GM12873 (cell line): ENCODE measurements at regions not wholly inside any gene's neighbourhood (a gene's known extent, or its start where the extent isn't known, plus 50 kb on each side); places are given as distances from the start of the nearest gene placed in this dataset.

Source experiments
- CTCF ChIP-seq: IDR thresholded peaks from 2 replicates; pipeline ENCODE4 v1.5.1; 2012; ENCODE audit warnings: low read depth, mild to moderate bottlenecking, moderate library complexity, low read length, control low read depth; ENCODE audit not compliant: insufficient read depth; ENCODE audit errors: missing control alignments

DNA sequence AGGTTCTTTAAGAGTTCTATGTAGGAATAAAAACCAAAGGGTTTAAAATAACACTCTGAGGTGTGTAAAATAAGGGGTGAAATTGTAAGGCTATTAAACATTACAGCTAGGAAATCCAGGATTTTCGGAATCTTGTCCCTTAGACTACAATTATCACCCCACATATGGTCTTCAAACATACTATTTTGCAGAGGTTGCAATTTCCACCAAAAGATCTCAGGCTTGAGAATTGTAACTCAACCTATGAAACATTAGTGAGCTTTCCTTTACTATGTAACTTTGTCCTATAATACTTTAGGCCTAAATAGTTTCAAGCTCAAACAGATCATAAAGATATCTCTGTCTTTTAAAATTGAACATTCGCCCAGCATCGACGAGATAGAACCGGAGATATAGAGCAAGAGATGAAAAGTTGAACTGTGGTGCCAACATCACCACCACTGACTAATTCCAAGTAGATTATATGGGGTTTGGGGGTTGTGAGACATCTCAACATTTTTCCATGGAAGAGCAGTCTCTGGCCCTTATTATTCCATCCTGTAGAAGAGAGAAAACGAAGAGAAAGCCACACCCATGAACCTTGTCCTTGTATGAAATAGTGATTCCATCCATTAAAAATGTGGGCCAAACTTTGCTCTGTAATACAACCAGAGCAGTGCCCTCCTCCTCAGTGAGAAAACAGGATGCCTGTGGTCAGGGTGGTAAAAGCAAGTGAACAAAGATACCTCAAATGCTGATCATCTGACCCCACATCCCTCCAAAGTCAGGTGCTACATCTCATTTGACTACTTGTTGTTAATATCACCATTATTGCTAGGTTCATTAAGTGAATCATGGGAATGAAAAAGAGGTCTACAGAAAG lies 284.5 kb upstream of the GJE1 start:
- no peak for TF ChIP-seq CTCF

DNA sequence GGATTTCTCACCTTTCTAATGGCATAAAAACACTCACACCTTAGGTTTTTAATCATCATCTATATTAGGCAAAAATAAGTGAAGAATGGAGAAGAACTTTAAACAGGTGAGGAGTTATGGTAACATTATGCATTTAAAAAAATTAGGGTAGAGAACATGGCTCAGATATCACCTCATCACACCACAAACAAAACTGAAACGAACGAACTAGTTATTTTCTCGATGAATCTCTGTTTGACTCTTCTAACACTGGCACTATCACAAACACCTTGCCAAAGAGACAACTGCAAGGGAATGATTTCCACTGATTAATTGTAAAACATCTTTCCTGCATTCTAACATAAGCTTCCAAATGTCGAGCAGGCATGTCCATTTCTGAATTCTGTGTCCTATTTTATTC lies 286.1 kb upstream of the GJE1 start:
- TF ChIP-seq CTCF: no peak

DNA sequence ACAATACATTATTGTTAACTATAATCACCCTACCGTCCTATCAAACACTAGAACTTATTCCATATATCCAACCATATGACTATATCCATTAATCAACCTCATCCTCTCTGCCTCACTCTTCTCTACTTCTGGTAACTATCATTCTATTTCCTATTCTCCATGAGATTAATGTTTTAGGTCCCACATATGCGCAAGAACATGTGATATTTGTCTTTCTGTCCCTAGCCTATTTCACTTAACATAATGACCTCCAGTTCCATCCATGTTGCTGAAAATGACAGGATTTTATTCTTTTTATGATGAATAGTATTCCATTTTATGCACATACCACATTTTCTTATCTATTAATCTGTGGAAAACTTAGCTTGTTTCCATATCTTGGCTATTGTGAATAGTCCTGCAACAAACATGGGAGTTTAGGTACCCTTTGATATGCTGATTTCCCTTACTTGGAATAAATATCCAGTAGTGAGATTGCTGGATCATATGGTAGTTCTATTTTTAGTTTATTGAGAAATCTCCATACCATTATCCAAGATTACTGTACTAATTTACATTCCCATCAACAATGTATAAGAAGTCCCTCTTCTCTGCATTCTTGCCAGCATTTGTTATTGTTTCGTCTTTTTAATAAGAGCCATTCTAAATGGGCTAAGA lies 289.4 kb upstream of the GJE1 start:
- no peak for TF ChIP-seq CTCF

DNA sequence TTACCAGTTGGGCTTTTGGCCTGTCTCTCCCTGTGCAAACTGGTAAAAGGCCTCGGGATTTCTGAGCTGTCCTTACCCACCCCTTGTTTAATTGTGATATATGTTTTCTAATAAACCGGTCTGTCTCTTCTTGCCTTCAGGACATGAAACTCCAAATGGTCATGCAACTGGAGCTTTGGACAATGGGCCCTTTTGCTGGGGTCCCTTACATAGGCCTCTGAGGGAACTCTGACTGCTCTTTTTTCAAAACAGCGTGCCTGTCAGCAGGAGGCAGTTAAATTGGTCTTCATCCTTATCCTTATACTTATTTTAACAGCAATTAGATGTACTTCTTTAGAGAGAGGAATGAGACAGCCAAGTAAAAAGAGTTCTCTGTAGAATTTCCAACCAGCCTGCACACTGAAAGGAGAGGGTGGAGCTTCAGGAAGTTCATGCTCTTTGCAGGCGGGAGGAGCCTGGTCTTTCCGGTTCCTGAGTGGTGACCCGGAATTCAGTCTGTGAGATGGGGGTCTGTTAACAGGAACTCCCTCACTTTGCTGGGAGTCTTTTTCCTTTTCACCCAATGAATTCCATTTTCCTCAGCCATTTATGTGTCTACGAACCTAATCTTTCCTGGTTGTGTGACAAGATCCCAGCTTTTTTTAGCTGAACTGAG lies 299.6 kb upstream of the GJE1 start:
- TF ChIP-seq CTCF: no peak

GRCh38 chr6:141830530-141830929 lies 302.2 kb upstream of the GJE1 start:
- TF ChIP-seq CTCF: no peak

GRCh38 chr6:141829566-141830360 lies 303.0 kb upstream of the GJE1 start:
- no peak for TF ChIP-seq CTCF
